NCI-H446 (cell line): ENCODE measurements at regions not wholly inside any gene's neighbourhood (a gene's known extent, or its start where the extent isn't known, plus 50 kb on each side); places are given as distances from the start of the nearest gene placed in this dataset.
A peak's percentile ranks its signal among the peaks of the same experiment; 100 is the strongest.

Experiments
- DNase-seq, 2 experiments: peaks; one replicate each; lab custom pipeline; 2025; lab: John Stamatoyannopoulos, UW

DNA sequence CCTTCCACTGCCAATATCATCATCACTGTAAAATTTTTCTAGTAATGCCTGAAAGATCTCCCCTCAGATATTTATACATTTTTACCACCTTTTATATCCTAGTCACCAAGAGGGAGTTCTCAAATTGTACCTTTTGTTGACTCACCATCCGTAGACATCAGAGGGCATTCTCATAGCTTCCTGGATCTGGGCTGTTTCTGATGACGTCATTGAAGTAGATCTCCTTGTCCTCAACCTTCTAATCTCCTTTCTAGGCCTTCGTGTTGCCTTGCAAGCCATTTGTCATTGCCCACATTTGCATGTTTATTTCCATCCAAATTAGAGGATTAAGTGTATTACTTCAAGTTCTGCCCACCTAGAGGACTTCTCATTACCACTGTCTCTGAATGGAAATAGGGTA, 193.4 kb upstream of the NRXN1 start:
- no peak for DNase-seq

DNA sequence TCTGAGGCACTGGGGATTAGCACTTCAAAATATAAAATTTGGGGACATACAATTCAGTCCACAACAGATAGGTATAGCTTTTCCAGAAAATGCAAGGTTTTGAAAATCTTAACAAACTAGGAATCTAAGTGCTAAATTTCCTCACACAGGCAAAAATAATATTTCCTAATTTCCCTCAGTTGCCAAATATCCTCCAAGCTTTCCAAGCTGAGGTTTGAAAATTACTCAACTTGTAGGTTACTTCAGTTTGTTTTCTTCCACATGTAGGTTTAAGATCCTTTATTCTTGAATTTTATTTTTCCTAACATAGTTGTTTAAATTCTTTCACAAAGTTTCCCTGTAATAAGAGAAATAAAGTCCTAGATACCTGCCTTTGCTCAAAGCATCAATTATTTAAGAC, 192.9 kb upstream of the NRXN1 start:
- no peak for DNase-seq

DNA sequence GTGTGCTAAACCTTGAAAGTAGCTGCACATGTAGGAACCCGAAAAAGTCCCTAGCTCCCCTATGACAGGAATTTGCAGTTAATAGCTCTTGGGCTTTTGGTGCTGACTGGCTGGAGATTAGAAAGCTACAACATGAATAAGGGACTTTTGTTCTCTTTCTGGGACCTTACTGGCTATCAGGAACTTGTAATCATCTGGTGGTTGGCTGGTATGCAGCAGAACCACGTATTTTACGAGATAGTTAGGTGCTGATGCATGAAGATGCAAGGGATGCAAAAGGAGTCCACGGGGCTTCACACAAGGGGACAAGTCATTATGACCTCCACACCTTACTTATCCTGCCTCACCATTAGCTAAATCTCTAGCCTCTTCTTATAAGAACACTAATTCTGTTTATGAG, 190.2 kb upstream of the NRXN1 start:
- no peak for DNase-seq

DNA sequence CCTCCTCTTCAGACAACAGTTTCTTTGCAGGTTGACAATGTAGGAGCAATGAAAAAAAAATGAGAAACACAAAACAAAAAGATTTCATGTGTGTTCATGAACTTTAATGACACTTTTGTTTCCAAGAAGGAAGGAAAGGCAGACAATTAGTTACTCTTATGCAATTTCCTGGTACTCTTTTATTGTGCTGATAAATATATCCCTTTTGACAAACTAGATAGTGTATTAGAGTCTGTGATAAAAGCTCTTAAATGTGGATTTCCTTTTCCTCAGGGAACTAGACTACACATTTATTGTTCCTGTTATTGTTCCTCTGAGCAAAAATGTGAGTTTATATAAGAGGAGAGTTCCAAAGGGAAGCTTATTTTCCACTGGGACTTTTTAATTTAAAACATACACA, 188.7 kb upstream of the NRXN1 start:
- no peak for DNase-seq

DNA sequence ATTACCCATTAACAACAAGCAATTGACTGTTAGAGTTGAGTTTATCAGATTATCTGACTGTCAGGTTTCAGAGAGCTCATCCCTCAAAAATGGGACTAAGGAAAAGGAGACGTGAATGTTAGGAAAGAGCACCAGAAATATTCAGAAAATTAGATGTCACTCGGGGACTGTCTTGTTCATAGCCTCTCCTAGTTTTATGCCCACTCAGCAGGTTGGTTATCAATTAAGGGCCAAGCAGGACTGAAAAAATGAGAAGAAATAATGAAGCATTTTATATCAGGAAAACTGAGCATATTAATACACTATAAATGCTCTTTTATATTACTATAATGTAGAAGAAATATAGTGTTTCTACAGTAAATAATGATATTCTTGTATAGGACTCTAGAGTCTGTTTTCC, 188.1 kb upstream of the NRXN1 start:
- no peak for DNase-seq

DNA sequence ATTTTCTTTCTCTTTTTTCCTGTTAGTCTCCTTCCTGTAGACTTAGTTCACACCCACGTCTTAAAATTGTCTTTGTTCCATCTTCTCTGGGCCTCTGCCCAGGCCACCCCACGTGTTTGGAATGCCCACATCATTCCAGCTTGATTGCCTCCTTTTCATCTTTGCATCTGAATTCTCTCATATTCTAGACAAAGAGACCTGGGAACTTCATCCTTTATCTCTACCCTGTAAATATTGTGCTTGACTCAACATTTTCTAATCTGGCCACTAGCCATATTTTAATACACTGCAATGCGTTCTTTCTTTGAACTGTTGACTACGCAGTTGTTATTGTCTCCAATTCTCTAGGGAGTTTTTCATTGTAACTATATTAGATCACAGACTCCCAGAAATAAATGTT, 187.5 kb upstream of the NRXN1 start:
- no peak for DNase-seq

DNA sequence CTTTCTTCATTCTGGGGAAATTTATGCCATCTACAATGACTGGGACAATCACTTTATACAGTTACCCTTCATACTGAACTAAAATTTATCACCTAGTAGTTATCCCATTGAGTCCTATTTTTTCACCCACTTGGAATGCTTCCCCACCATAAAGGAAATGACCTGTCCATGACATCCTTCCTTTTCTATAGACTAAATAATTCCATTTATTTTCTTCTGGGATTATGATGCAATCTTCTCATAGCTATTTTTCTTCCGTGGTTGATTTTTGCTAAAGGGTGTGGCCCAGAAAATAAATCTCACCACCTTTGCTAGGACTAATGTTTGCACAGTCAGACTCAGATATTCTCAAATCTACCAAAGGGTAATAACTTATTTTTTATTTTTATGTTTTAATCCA, 186.1 kb upstream of the NRXN1 start:
- no peak for DNase-seq

DNA sequence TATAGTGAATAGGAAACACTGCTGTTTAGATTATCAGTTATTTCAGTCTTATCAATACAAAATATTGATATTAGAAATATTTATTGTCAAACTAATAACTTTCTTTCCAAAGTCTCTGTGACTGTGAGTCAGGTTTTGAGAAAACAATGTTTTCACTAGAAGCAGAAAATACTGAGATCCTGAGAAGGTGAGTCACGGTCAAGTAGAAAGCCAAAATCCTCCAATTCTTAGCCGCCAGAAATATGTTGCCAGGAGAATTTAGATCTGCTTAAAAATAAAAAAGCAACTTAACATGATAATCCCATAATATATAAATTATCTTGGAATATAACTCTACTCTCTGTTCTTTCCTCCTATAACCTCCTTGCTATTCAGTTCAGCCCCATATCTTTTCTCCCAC, 181.9 kb upstream of the NRXN1 start:
- DNase-seq: no peak

DNA sequence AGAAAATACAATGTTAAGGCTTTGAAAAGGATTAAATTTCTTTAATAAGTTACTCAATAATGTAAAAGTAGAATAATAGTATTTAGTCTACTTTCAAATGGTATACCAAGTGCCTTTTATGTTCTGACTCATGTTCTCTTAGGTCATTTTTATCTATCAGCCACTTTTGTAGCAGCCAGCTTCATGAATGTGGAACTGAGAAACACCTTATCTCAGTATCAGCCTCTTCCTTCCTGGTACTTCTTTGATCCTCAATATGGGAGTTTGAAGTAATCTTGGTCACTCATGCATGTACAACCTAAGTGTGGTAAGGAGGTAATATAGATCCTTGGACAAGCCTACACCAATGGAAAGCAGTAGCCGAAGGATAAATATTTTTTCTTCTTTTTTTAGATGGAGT, 180.4 kb upstream of the NRXN1 start:
- no peak for DNase-seq

DNA sequence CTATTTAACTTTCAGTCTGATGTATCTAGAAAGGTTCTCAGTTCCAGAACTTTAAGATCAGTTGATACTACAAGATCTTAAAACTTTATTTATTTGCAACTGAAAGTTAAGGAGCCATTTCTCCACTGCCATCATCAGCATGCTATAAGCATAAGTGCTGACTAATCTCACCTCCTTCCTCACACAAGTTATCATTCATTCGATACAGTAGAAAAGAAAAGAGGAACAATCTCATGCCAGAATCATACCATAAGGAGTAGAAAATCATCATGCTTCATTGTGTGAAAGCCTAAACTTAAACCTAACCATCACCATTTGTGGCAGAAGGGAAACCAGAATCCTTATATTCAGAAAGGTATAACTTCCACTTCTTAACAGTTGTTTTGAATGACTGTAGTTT, 176.6 kb upstream of the NRXN1 start:
- no peak for DNase-seq

DNA sequence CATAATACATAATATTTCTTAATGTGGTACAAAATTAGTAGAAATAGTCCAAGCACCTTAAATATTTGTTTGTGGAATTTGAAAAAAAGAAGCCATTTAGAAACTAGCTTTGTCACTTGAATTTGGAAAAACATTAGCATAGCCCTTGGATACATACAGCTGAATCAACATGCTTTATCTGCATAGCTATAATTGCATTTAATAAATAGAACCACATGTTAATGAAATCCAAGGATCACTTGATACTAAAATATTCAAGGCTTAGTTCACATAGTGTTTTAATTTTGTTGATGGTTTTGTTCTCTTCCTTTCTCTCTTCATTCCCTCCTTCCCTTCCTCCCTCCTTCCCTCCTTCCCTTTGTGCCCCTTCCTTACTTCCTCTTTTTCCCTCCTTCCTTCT, 169.4 kb upstream of the NRXN1 start:
- no peak for DNase-seq

DNA sequence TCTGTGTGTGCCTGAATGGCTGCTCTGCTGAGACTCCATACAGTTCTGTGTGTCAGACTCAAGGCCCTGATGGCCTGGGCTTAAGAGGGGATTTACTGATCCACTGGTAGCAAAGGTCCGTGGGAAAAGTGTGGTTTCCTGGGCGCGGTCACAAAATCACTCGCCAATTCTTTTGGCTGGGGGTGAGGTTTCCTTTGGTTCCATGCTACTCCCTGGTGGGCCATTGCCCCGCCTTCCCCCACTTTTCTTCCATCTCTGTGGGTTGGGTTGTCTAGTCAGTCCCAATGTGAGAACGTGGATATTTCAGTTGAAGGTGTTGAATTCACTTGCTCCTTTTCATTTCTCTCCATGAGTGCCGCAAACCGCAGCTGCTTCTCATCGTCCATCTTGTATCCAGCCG, 162.7 kb upstream of the NRXN1 start:
- no peak for DNase-seq

DNA sequence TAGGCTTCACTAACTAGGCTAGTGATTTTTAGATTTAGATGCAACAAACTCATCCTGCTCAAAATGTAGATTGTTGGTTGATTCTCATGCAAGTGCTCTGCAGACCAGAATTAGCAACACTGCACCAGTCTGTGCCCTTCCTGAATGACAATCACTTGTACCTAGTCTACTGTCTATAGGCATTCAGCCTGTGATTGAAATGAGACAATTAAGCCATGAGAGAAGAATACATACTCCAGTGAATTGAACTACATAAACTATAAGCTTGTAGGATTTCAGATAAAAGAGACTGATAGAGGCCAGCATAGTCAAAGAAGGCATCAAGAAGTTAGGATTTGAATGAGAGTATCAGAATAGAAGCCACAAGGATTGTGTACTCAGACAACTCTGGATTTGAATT, 138.3 kb upstream of the NRXN1 start:
- DNase-seq: no peak

DNA sequence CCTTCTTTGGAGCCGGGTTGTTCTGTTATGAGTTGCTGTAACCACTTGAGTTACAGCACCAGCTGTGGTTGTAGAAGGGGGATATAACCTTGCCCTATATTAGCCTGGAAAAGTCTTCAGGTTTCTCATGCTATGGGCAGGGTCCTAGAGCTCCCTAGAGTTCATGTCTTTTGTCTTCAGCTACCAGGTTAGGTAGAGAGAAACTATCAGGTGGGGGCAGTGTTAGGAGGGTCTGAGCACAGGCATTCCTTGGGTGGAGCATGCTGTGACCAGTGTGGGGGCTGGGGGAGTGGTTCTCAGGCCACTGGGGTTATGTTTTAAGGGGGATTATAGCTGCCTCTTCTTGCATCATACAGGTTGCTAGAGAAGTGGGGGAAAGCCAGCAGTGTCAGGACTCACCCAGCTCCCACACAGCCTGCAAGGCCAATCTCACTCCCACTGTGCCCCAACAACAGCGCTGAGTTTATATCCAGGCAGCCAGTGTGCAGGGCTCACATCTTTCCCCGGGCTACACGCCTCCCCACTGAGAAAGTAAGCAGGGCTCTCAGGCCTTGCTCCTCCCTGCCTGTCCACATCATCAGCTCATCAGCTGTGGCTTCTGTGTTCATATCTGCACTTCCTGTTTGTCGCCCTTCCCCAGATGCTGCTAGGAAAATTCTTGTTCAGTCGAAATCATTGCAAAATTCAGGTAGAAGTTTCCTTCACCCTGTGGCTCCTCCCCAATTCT, 133.8 kb upstream of the NRXN1 start:
- no peak for DNase-seq

DNA sequence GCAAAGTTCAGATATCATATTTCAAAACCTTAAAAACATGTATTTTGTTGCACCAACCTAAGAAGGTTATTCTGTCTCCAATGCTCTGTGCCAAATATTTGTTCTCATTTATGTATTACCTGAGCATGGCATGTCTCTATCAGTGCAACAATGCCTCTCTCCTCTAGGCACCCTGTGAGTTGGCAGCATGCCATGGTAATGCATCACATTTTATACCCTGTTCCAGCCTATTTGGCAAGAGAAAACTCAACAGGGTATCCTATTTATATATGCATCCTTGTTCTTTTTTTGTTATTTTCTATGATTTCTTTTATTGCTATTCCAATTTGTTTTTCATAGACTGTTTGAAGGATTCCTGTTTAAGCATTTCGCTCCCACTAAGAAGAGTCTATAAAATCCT, 126.3 kb upstream of the NRXN1 start:
- DNase-seq: peak; percentile 43 to 88

DNA sequence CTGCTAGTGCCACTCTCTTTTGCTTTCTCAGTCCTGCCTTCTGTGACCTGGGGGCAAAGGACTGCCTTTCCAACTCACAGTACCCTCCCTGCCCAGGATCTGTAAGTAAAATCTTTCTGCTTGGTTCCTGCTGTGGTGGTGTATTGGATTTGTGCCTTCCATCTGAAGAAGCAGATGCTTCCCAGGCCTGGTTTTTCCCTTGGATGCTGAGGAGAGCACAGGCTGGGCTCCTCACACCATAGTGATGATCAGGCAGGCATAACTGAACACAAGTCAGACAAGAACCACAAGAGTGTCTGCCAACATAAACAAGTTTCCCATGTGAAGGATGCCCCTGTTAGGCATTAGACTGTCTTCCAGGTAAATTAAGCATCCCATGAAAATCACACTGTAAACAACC, 121.3 kb upstream of the NRXN1 start:
- peak in 1 of 2 experiments; percentile 7 for DNase-seq

DNA sequence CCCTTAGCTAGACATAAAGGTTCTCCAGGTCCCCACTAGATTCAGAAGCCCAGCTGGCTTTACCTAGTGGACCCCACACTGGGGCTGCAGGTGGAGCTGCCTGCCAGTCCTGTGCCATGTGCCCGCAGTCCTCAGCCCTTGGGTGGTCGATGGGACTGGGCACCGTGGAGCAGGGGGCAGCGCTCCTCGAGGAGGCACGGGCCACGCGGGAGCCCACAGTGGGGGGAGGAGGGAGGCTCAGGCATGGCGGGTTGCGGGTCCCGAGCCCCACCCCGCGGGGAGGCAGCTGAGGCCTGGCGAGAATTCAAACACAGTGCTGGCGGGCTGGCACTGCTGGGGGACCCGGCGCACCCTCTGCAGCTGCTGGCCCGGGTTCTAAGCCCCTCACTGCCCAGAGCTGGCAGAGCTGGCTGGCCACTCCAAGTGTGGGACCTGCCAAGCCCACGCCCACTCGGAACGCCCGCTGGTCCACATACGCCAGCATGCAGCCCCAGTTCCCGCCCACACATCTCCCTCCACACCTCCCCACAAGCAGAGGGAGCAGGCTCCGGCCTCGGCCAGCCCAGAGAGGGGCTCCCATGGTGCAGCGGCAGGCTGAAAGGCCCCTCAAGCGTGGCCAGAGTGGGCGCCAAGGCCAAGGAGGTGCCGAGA, 119.7 kb upstream of the NRXN1 start:
- DNase-seq: no peak

DNA sequence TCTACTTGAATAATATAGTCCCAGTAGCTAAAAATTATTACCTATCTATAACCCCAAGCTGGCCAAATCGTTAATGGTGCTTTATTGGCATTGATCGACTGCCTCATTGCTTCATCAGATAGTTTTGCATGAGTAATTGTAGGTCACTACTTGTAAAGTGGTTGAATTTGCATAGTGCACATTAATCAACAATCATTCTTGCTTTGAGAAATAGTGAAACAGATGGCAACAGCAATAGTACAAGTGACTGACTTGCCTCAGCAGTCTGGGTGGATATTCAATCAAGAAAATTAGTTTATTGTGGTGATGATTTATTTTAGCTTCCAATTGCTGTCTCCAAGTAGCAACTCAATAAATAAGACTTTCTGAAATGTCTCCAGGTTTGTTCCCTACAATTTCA, 117.8 kb upstream of the NRXN1 start:
- DNase-seq: peak in 1 of 2 experiments; percentile 24

DNA sequence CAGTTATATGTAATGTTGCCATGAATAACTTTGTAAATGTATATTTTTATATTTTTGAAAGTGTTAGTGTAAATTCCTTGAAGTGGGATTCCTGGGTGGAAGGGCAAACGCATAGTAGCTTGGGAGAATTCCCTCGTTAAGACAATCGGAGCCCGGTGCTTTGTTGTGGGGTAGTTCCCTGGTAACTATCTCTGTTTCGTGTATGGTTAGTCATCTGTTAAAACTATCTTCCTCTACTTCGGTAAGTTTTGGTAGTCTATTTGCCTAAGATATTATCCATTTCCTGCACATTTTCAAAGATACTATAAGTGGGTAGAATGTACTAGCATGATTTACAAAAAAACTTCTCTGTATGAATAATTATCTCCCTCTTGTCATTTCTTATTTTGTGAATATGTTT, 113.8 kb upstream of the NRXN1 start:
- no peak for DNase-seq

DNA sequence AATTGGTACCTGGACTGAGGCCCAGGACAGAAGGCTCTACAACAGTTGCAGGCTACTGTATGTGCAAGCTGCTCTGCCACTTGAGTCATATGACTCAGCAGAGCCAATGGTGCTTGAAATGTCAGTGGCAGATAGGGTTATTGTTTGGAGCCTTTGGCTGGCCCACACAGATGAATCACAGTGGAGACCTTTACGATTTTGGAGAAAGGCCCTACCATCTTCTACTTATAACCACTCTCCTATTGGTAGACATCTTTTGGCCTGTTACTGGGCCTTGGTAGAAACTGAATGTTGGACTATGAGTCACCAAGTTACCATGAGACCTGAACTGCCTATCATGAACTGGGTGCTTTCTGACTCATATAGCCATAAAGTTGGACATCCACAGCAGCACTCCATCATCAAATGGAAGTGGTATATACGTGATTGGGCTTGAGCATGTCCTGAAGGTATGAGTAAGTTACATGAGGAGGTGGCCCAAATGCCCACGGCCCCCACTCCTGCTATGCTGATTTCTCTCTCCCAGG, 88.9 kb upstream of the NRXN1 start:
- DNase-seq: peak in 1 of 2 experiments; percentile 82

DNA sequence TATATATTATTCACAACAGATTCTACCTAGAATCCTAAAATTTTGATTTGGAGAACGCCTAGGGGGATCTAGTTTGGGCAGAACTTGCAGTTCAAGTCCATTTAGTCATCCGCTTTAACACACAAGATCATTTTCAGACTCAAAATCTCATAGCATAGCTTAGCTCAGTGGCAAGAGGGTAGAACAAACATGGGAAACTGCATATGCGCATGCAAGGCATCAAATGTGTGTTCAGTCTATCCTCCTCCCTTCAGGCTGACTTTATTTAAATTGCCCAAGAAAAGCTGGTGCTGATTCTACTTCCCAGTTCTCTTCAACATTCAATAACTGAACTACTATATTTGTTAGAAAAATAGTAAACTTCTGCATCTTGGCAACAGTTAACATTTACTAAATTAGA, 79.6 kb upstream of the NRXN1 start:
- no peak for DNase-seq

DNA sequence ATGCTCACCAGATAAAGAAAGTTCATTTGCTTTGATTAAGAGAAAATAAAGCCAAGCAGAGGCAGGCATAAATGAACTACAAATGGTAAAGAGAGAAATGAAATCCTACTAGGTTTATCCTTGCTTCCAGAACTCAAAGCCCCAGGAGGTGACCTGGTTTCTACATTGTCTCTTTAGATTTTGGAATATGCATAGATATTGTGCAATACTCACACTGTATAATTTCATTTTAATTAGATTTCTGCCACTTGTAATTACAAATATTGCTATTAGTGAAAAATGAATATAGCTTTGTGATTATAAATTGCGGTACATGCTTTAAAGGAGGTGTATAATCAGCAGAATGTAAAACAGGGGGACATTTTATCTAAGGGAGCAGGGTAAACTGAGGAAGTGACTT, 76.9 kb upstream of the NRXN1 start:
- DNase-seq: no peak

DNA sequence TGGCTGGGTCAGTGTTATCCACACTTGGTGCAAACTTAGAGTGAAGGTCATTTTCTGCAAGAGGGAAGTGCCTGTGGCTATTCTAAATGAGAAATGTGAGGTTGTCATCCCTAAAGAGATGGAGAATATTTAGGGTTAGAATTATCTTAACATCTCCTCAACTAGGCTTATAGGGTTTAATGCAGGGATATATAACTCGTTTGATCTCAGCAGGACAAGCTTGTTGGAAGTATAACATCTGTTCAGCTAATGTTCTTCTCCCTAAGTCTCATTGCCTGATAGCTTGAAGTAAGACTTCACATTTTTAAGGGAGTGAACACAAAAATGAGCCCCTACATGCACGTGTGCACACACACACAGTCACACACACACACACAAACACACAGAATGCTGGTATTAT, 75.9 kb upstream of the NRXN1 start:
- DNase-seq: no peak

DNA sequence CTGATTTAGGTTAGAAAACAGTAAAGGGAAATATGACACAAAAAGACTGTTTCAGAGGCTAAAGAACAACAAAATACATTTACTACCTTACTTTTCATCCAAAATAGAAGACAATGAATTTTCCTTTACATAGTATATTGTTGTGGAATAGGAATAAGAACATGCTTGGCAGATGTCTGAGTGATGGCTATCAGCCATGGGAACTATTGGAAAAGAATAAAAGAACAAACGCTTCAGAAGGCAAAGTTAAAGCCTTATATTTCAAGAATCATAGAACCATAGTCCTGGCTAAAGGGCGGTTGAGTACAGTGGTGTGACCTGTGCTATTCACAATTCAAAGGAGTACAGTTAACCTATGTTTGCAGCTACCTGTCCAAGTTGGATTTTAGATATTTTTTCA, 73.9 kb upstream of the NRXN1 start:
- no peak for DNase-seq
